HCT116 (cell line): ENCODE measurements at regions not wholly inside any gene's neighbourhood (a gene's known extent, or its start where the extent isn't known, plus 50 kb on each side); places are given as distances from the start of the nearest gene placed in this dataset.

Experiments
- CTCF ChIP-seq, 3 experiments: fragments of 200-600 bp in 1 of 3; sonication (generic) in 1 of 3; IDR thresholded peaks in 2 of 3; conservative IDR thresholded peaks in 1 of 3; 2 replicates each; pipeline ENCODE4 v1.5.1; 2012 to 2017; ENCODE audit warnings: low read depth in 2 of 3, low read length in 2 of 3, antibody characterized with exemption in 1 of 3, borderline replicate concordance in 1 of 3, control low read depth in 1 of 3, mild to moderate bottlenecking in 1 of 3, mixed read lengths in 1 of 3, mixed run types in 1 of 3, moderate library complexity in 1 of 3; ENCODE audit not compliant: insufficient read depth in 1 of 3
- EZH2 ChIP-seq: fragments of 200-600 bp; sonication (generic); IDR thresholded peaks from 2 replicates; pipeline ENCODE4 v1.6.1; 2017; ENCODE audit warnings: antibody characterized with exemption, mixed run types
- MAX ChIP-seq: IDR thresholded peaks from 2 replicates; pipeline ENCODE4 v1.6.1; 2012
- SP1 ChIP-seq: IDR thresholded peaks from 2 replicates; pipeline ENCODE4 v1.6.1; 2012; ENCODE audit warnings: low read depth

GRCh38 chr12:64995816-64996215 lies 125.3 kb downstream of the WIF1 start:
- TF ChIP-seq EZH2 = no peak
- no peak for TF ChIP-seq CTCF (IDR thresholded peaks at IDR 0.05 in 2 of 3, conservative IDR thresholded peaks at IDR 0.05 in 1 of 3; ENCODE audit: borderline replicate concordance in 1 of 3, insufficient read depth in 1 of 3, low read depth in 2 of 3, low read length in 2 of 3)
- TF ChIP-seq SP1 = no peak
- TF ChIP-seq MAX = no peak
